PC-9 (cell line): ENCODE measurements at regions not wholly inside any gene's neighbourhood (a gene's known extent, or its start where the extent isn't known, plus 50 kb on each side); places are given as distances from the start of the nearest gene placed in this dataset.
"Not testable (repeated sequence)": the region's sequence is repeated elsewhere in the genome, so short reads cannot be mapped to it uniquely, and the experiment has no call there.

Source experiments
- BruUV-seq: library from RNA; stranded (reverse); fragments of 400-500 nt; replicated peaks from 2 replicates; lab custom pipeline; 2021; lab: Mats Ljungman, UMichigan
- CTCF ChIA-PET: fragments of 300-600 bp; sonication (Branson Sonifier 250); formaldehyde crosslinking; loops from one replicate; lab custom pipeline; 2022; ENCODE audit warnings: antibody characterized with exemption; lab: Charles Lee
- POLR2A ChIA-PET: fragments of 300-600 bp; sonication (Branson Sonifier 250); formaldehyde crosslinking; loops from one replicate; lab custom pipeline; 2022; ENCODE audit warnings: antibody characterized with exemption; ENCODE audit not compliant: unreplicated experiment; lab: Charles Lee
- DNase-seq, 2 experiments: peaks; one replicate each; pipeline versions ENCODE4 v3.0.0 to v3.0.0-alpha.2; 2015 to 2022; ENCODE audit warnings: mixed read lengths in 1 of 2
- H2AFZ ChIP-seq: fragments of 200-600 bp; sonication (generic); 2 replicates; pipeline ENCODE4 v1.8.1; 2017; ENCODE audit warnings: antibody characterized with exemption
- H3F3A ChIP-seq: fragments of 200-600 bp; sonication (generic); 2 replicates; pipeline ENCODE4 v1.8.1; 2017; ENCODE audit warnings: antibody characterized with exemption, mild to moderate bottlenecking, low read depth; ENCODE audit not compliant: insufficient read depth
- H3K27ac ChIP-seq: fragments of 200-600 bp; sonication (generic); 2 replicates; pipeline ENCODE4 v1.6.1; 2016; ENCODE audit warnings: mixed run types
- H3K27me3 ChIP-seq: fragments of 200-600 bp; sonication (generic); 2 replicates; pipeline ENCODE4 v1.6.1; 2016; ENCODE audit warnings: low read depth, mixed run types; ENCODE audit not compliant: insufficient read depth
- H3K36me3 ChIP-seq: fragments of 200-600 bp; sonication (generic); 2 replicates; pipeline ENCODE4 v1.6.1; 2016; ENCODE audit warnings: low read depth, mixed run types
- H3K4me1 ChIP-seq: fragments of 200-600 bp; sonication (generic); replicated peaks from 2 replicates; pipeline ENCODE4 v1.6.1; 2016; ENCODE audit warnings: mixed run types; ENCODE audit not compliant: insufficient read depth
- H3K4me2 ChIP-seq: fragments of 200-600 bp; sonication (generic); 2 replicates; pipeline ENCODE4 v1.6.1; 2017; ENCODE audit warnings: mixed run types
- H3K4me3 ChIP-seq: fragments of 200-600 bp; sonication (generic); 2 replicates; pipeline ENCODE4 v1.6.1; 2016; ENCODE audit warnings: mixed run types
- H3K79me2 ChIP-seq: fragments of 200-600 bp; sonication (generic); 2 replicates; pipeline ENCODE4 v1.6.1; 2017; ENCODE audit warnings: low read depth, mixed run types
- H3K9me2 ChIP-seq: fragments of 200-600 bp; sonication (generic); 2 replicates; pipeline ENCODE4 v1.8.1; 2017; ENCODE audit warnings: mild to moderate bottlenecking; ENCODE audit not compliant: insufficient read depth
- H3K9me3 ChIP-seq: fragments of 200-600 bp; sonication (generic); 2 replicates; pipeline ENCODE4 v1.8.1; 2016; ENCODE audit warnings: low read depth; ENCODE audit not compliant: insufficient read depth
- H4K20me1 ChIP-seq: fragments of 200-600 bp; sonication (generic); 2 replicates; pipeline ENCODE4 v1.8.1; 2017; ENCODE audit not compliant: insufficient read depth
- EZH2 ChIP-seq: fragments of 200-600 bp; sonication (generic); IDR thresholded peaks from 2 replicates; pipeline ENCODE4 v1.8.0; 2017; ENCODE audit warnings: antibody characterized with exemption, low read depth
- intact Hi-C: fragments of 100-400 bp; cut with micrococcal nuclease; formaldehyde crosslinking; loops from one replicate; pipeline ENCODE4 v1.10.0; 2022; ENCODE audit not compliant: unreplicated experiment
- TF ChIP-seq, protein P1 (sequence below): fragments of 200-600 bp; sonication (generic); conservative IDR thresholded peaks from 2 replicates; pipeline ENCODE4 v1.6.1; 2017; ENCODE audit warnings: mixed run types, antibody characterized with exemption, mild to moderate bottlenecking, moderate library complexity

DNA sequence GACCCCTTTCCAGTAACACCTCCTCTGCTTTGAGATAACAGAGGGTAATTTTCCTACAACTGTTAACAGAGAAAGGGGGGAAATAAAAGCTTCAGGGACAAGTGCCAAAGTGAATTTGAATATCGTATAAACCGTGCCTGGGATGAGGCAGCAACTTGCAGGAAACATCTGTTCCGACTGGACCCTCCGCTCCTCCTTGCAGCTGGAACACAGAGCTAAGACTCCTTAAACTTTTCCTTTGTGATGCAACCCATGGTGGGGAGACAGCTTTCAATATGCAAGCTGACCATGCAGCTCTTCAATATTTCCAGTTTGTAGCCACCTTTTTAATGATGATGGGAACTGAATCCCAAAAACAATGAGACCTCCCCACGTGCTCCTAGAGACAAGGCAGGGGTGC is 432.6 kb downstream of the ZNF536 start:
- no peak overlapping the region for H3K4me3 ChIP-seq
- POLR2A ChIA-PET, result no interaction called here
- H4K20me1 ChIP-seq, result no peaks in the 10 kb centered on the region
- no peaks in the 10 kb centered on the region for H3K4me1 ChIP-seq
- H3K4me2 ChIP-seq, result no peak overlapping the region
- DNase-seq, result no peak
- H3K36me3 ChIP-seq, result no peaks in the 10 kb centered on the region
- no peaks in the 10 kb centered on the region for H3K79me2 ChIP-seq
- H3K9me3 ChIP-seq, result no peaks in the 10 kb centered on the region
- no TSS peak for BruUV-seq
- no peak overlapping the region for H2AFZ ChIP-seq
- no peaks in the 10 kb centered on the region for H3F3A ChIP-seq
- H3K27me3 ChIP-seq, result peaks cover 3% of the 10 kb centered on the region; the same call in 1 of the 2 replicates
- CTCF ChIA-PET, result no interaction called here
- no peak overlapping the region for H3K27ac ChIP-seq
- intact Hi-C loops, result no loop called here
- H3K9me2 ChIP-seq, result no peaks in the 10 kb centered on the region
- TF ChIP-seq, protein P1, sequence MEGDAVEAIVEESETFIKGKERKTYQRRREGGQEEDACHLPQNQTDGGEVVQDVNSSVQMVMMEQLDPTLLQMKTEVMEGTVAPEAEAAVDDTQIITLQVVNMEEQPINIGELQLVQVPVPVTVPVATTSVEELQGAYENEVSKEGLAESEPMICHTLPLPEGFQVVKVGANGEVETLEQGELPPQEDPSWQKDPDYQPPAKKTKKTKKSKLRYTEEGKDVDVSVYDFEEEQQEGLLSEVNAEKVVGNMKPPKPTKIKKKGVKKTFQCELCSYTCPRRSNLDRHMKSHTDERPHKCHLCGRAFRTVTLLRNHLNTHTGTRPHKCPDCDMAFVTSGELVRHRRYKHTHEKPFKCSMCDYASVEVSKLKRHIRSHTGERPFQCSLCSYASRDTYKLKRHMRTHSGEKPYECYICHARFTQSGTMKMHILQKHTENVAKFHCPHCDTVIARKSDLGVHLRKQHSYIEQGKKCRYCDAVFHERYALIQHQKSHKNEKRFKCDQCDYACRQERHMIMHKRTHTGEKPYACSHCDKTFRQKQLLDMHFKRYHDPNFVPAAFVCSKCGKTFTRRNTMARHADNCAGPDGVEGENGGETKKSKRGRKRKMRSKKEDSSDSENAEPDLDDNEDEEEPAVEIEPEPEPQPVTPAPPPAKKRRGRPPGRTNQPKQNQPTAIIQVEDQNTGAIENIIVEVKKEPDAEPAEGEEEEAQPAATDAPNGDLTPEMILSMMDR, result no peak
- no peak for TF ChIP-seq EZH2

DNA sequence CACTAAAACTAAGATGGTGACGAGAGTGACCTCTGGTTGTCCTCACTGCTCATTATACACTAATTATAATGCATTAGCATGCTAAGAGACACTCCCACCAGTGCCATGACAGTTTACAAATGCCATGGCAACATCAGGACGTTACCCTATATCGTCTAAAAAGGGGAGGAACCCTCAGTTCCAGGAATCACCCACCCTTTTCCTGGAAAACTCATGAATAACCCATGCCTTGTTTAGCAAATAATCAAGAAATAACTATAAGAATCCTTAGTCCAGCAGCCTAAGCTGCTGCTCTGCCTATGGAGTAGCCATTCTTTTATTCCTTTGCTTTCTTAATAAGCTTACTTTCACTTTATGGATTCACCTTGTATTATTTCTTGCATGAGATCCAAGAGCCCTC is 432.1 kb downstream of the ZNF536 start:
- H3K27ac ChIP-seq, H3K4me3 ChIP-seq, POLR2A ChIA-PET, H3K4me1 ChIP-seq, H3K4me2 ChIP-seq, H3K79me2 ChIP-seq, H3K9me2 ChIP-seq, H3F3A ChIP-seq, H4K20me1 ChIP-seq, BruUV-seq, H3K9me3 ChIP-seq, CTCF ChIA-PET, intact Hi-C loops, H2AFZ ChIP-seq, H3K27me3 ChIP-seq, DNase-seq, H3K36me3 ChIP-seq: not testable (repeated sequence)

DNA sequence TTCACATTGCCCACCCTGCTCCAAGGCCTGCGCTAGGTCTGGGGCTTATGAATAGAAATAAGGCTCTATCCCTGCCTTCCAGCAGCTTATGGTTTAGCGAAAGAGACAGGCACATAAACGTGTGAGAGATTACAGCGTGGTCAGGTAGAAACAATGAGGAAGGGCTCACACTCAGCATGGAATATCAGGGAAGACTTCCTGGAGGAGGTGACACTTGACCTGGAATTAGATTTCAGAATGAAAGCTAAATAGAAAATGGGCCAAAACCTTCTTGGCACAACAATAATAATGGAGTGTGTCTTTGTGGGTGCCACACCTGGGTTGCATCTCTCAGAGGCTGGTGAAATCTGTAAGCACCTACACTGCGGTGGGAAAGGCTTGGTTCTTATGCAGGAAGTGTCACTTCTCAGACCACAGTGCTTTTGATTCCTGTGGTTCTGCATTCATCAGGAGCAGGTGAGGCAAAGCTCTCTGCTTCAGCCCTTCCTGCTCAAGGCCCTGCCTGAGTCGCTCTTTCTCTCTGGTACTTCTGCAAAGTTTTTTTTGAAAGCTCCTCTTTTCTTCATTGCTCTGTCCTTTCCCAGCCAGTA is 430.3 kb downstream of the ZNF536 start:
- no TSS peak for BruUV-seq
- intact Hi-C loops, result no loop called here
- CTCF ChIA-PET, result no interaction called here
- Histone ChIP-seq H4K20me1 (no peaks in the 10 kb centered on the region), H3K9me2 (no peaks in the 10 kb centered on the region), H3K27me3 (peaks cover 7% of the 10 kb centered on the region; the same call in 1 of the 2 replicates), H3K79me2 (no peaks in the 10 kb centered on the region), H3K4me2 (no peak overlapping the region), H3F3A (no peaks in the 10 kb centered on the region), H3K36me3 (no peaks in the 10 kb centered on the region), H3K4me3 (no peak overlapping the region), H2AFZ (no peak overlapping the region), H3K27ac (no peak overlapping the region), H3K9me3 (no peaks in the 10 kb centered on the region), H3K4me1 (no peaks in the 10 kb centered on the region)
- TF ChIP-seq EZH2, result no peak
- TF ChIP-seq, protein P1, result no peak
- no peak for DNase-seq
- POLR2A ChIA-PET, result no interaction called here
